ENCODE measurements at regions not wholly inside any gene's neighbourhood (a gene's known extent, or its start where the extent isn't known, plus 50 kb on each side); places are given as distances from the start of the nearest gene placed in this dataset.

DNA sequence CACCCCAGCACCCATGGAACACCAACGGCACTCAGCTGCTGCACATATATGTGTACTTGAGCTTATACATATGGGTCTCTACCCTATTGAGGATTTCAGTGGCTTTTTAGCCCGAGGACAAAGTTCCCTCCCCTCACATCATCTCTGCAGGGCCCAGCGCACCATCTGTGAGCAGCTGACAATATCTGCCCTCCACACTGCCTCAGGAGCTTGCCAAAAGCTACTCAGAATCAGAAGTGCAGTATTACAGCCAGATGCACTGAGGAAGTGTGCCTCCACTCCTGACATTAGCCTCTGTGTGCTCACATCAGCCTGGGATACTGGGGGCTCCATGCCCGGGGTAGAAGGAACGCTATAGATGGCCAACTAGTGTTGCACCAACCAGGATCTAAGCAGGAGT lies 903.9 kb downstream of the UQCRFS1 start:
- TF ChIP-seq, protein P1, sequence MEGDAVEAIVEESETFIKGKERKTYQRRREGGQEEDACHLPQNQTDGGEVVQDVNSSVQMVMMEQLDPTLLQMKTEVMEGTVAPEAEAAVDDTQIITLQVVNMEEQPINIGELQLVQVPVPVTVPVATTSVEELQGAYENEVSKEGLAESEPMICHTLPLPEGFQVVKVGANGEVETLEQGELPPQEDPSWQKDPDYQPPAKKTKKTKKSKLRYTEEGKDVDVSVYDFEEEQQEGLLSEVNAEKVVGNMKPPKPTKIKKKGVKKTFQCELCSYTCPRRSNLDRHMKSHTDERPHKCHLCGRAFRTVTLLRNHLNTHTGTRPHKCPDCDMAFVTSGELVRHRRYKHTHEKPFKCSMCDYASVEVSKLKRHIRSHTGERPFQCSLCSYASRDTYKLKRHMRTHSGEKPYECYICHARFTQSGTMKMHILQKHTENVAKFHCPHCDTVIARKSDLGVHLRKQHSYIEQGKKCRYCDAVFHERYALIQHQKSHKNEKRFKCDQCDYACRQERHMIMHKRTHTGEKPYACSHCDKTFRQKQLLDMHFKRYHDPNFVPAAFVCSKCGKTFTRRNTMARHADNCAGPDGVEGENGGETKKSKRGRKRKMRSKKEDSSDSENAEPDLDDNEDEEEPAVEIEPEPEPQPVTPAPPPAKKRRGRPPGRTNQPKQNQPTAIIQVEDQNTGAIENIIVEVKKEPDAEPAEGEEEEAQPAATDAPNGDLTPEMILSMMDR (IDR thresholded peaks at IDR 0.05; ENCODE audit: low read depth, low read length): no peak
- no peak for TF ChIP-seq POLR2A (IDR thresholded peaks at IDR 0.05; ENCODE audit: extremely low read depth, insufficient read length)
- TF ChIP-seq, protein P2, sequence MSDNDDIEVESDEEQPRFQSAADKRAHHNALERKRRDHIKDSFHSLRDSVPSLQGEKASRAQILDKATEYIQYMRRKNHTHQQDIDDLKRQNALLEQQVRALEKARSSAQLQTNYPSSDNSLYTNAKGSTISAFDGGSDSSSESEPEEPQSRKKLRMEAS (IDR thresholded peaks at IDR 0.05; ENCODE audit: low read depth, low read length): no peak
